ENCODE measurements at regions not wholly inside any gene's neighbourhood (a gene's known extent, or its start where the extent isn't known, plus 50 kb on each side); places are given as distances from the start of the nearest gene placed in this dataset.
A peak's percentile ranks its signal among the peaks of the same experiment; 100 is the strongest.

GRCh38 chr7:84291756-84292155, 97.2 kb upstream of the SEMA3A start:
- Histone ChIP-seq H2AFZ (ENCODE audit: low read length, unreplicated experiment) (no peak overlapping the region), H3K27ac (ENCODE audit: low read depth, low read length) (no peak overlapping the region)

DNA sequence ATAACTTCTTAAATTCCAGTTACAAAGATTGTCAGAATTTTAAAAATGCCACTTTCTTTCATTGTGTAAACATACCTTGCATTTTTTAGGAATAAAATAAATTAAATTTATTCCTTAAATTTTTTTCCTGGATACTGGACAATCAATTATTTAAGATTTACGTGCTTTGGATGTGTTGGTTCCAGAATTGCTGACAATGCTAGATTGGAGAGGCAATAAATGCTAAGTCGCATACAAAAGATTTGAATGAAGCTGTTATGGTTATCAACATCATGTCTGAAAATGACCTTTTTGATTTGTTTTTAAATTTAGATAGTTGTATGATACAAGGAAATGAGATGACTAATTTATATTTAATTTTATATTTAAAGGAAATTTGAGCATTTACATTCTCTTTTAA, 89.2 kb upstream of the SEMA3A start:
- Histone ChIP-seq H3K79me2 (ENCODE audit: control insufficient read depth, insufficient read depth, low read length, unreplicated experiment) (no peaks in the 10 kb centered on the region), H3K27ac (ENCODE audit: low read depth, low read length) (no peak overlapping the region), H2AFZ (ENCODE audit: low read length, unreplicated experiment) (no peak overlapping the region), H3K36me3 (ENCODE audit: insufficient read depth, low read length) (no peaks in the 10 kb centered on the region), H3K4me3 (ENCODE audit: low read depth, low read length) (no peak overlapping the region), H3K4me1 (ENCODE audit: control insufficient read depth, insufficient read depth, low read length, unreplicated experiment) (no peaks in the 10 kb centered on the region), H3K27me3 (ENCODE audit: insufficient read depth, low read length) (no peaks in the 10 kb centered on the region)

More at GRCh38 chr7:84291756-84292155, 97.2 kb upstream of the SEMA3A start:
- Histone ChIP-seq H3K36me3 (ENCODE audit: insufficient read depth, low read length) (no peaks in the 10 kb centered on the region), H3K4me3 (ENCODE audit: low read depth, low read length) (no peak overlapping the region), H3K79me2 (ENCODE audit: control insufficient read depth, insufficient read depth, low read length, unreplicated experiment) (no peaks in the 10 kb centered on the region), H3K27me3 (ENCODE audit: insufficient read depth, low read length) (no peaks in the 10 kb centered on the region), H3K4me1 (ENCODE audit: control insufficient read depth, insufficient read depth, low read length, unreplicated experiment) (no peaks in the 10 kb centered on the region)

- Histone ChIP-seq H3K27ac (ENCODE audit: low read depth, low read length) (no peak overlapping the region), H3K4me1 (ENCODE audit: control insufficient read depth, insufficient read depth, low read length, unreplicated experiment) (no peaks in the 10 kb centered on the region), H2AFZ (ENCODE audit: low read length, unreplicated experiment) (no peak overlapping the region), H3K27me3 (ENCODE audit: insufficient read depth, low read length) (no peaks in the 10 kb centered on the region), H3K4me3 (ENCODE audit: low read depth, low read length) (no peak overlapping the region), H3K36me3 (ENCODE audit: insufficient read depth, low read length) (no peaks in the 10 kb centered on the region), H3K79me2 (ENCODE audit: control insufficient read depth, insufficient read depth, low read length, unreplicated experiment) (no peaks in the 10 kb centered on the region)
Measured at GRCh38 chr7:84281518-84281917, 86.9 kb upstream of the SEMA3A start.

DNA sequence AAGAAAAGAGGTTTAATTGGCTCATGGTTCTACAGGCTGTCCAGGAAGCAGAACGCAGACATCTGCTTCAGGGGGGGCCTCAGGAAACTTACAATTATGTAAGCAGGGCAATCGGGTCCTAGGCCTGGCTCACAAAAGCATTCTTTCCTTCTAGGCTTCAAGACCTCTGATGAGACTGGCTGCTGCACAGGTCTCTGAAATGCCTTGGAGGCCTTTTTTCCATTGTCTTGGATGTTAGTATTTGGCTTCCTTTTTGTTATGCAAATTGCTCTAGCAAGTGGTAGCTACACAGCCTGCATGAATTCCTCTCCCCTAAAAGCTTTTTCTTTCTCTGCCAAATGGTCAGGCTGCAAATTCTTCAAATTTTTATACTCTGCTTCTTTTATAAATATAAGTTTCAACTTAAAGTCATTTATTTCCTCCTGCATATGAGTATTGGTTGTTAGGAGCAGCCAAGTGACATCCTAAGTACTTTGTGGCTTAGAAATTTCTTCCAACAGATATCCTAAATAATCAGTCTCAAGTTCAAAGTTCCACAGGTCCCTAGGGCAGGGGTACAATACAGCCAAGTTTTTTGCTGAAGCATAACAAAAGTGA, 83.1 kb upstream of the SEMA3A start:
- Histone ChIP-seq H3K4me3 (ENCODE audit: low read depth, low read length) (no peak overlapping the region), H3K4me1 (ENCODE audit: control insufficient read depth, insufficient read depth, low read length, unreplicated experiment) (no peaks in the 10 kb centered on the region), H3K79me2 (ENCODE audit: control insufficient read depth, insufficient read depth, low read length, unreplicated experiment) (no peaks in the 10 kb centered on the region), H3K36me3 (ENCODE audit: insufficient read depth, low read length) (no peaks in the 10 kb centered on the region), H2AFZ (ENCODE audit: low read length, unreplicated experiment) (no peak overlapping the region), H3K27ac (ENCODE audit: low read depth, low read length) (no peak overlapping the region), H3K27me3 (ENCODE audit: insufficient read depth, low read length) (no peaks in the 10 kb centered on the region)

GRCh38 chr7:84274029-84274638, 79.5 kb upstream of the SEMA3A start:
- H3K79me2 ChIP-seq (ENCODE audit: control insufficient read depth, insufficient read depth, low read length, unreplicated experiment), result no peaks in the 10 kb centered on the region
- no peak overlapping the region for H3K27ac ChIP-seq (ENCODE audit: low read depth, low read length)
- H3K36me3 ChIP-seq (ENCODE audit: insufficient read depth, low read length), result no peaks in the 10 kb centered on the region
- H3K4me1 ChIP-seq (ENCODE audit: control insufficient read depth, insufficient read depth, low read length, unreplicated experiment), result no peaks in the 10 kb centered on the region
- peak overlapping the region; percentile 27 for H2AFZ ChIP-seq (ENCODE audit: low read length, unreplicated experiment)
- peak overlapping the region; percentile 43; the same call in 1 of the 2 replicates for H3K4me3 ChIP-seq (ENCODE audit: low read depth, low read length)
- no peaks in the 10 kb centered on the region for H3K27me3 ChIP-seq (ENCODE audit: insufficient read depth, low read length)

- no peak overlapping the region for H3K27ac ChIP-seq (ENCODE audit: low read depth, low read length)
- H3K4me3 ChIP-seq (ENCODE audit: low read depth, low read length), result no peak overlapping the region
- H3K4me1 ChIP-seq (ENCODE audit: control insufficient read depth, insufficient read depth, low read length, unreplicated experiment), result no peaks in the 10 kb centered on the region
- no peaks in the 10 kb centered on the region for H3K27me3 ChIP-seq (ENCODE audit: insufficient read depth, low read length)
- H3K36me3 ChIP-seq (ENCODE audit: insufficient read depth, low read length), result no peaks in the 10 kb centered on the region
- H3K79me2 ChIP-seq (ENCODE audit: control insufficient read depth, insufficient read depth, low read length, unreplicated experiment), result no peaks in the 10 kb centered on the region
- H2AFZ ChIP-seq (ENCODE audit: low read length, unreplicated experiment), result no peak overlapping the region
Measured at GRCh38 chr7:84271543-84271942, 77.0 kb upstream of the SEMA3A start.

DNA sequence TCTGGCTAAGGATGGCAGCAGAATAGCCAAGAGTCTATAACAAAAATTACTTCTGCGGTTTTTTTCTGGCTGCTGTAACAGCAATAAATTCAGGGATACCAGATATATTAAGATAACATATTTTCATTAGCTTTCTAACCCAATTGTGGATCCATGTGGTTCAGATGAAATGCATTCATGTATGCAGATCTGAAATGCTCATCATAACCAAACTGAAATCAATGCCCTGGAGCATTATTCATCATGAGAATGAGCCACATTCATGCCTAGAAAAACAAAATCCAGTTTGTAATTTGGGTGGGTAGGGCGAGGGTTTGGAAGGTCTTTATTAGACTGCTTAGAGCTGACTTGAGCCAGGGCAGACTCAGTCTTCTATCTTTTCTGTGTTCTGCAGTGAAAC, 69.8 kb upstream of the SEMA3A start:
- H3K4me1 ChIP-seq (ENCODE audit: control insufficient read depth, insufficient read depth, low read length, unreplicated experiment), result peaks cover 5% of the 10 kb centered on the region
- H3K27me3 ChIP-seq (ENCODE audit: insufficient read depth, low read length), result no peaks in the 10 kb centered on the region
- no peaks in the 10 kb centered on the region for H3K36me3 ChIP-seq (ENCODE audit: insufficient read depth, low read length)
- peak overlapping the region; percentile 13 for H2AFZ ChIP-seq (ENCODE audit: low read length, unreplicated experiment)
- no peak overlapping the region for H3K27ac ChIP-seq (ENCODE audit: low read depth, low read length)
- H3K4me3 ChIP-seq (ENCODE audit: low read depth, low read length), result no peak overlapping the region
- no peaks in the 10 kb centered on the region for H3K79me2 ChIP-seq (ENCODE audit: control insufficient read depth, insufficient read depth, low read length, unreplicated experiment)

GRCh38 chr7:84263106-84263505, 68.5 kb upstream of the SEMA3A start:
- Histone ChIP-seq H3K27ac (ENCODE audit: low read depth, low read length) (no peak overlapping the region), H3K36me3 (ENCODE audit: insufficient read depth, low read length) (no peaks in the 10 kb centered on the region), H3K4me1 (ENCODE audit: control insufficient read depth, insufficient read depth, low read length, unreplicated experiment) (peaks cover 5% of the 10 kb centered on the region), H3K4me3 (ENCODE audit: low read depth, low read length) (no peak overlapping the region), H3K79me2 (ENCODE audit: control insufficient read depth, insufficient read depth, low read length, unreplicated experiment) (no peaks in the 10 kb centered on the region), H2AFZ (ENCODE audit: low read length, unreplicated experiment) (no peak overlapping the region), H3K27me3 (ENCODE audit: insufficient read depth, low read length) (no peaks in the 10 kb centered on the region)

DNA sequence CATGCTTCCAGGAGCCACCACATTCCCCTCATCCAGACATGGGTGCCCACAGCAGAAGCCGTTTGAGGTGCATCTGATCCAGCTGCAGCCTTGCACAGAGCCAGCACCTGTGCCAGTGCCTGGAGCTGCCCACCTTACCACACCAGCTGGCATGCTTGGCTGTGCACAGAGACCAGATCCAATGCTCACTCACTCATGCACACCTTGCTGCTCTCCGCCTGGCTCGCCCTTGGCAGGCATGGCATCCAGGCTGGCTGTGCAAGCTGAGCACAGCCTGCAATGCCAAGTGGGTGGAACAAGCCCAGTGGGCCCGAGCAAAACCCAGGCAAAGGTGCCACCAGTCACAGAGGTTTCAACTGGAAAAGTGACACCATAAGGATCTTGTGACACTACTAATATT, 66.9 kb upstream of the SEMA3A start:
- Histone ChIP-seq H3K27me3 (ENCODE audit: insufficient read depth, low read length) (no peaks in the 10 kb centered on the region), H3K36me3 (ENCODE audit: insufficient read depth, low read length) (no peaks in the 10 kb centered on the region), H3K4me3 (ENCODE audit: low read depth, low read length) (no peak overlapping the region), H3K27ac (ENCODE audit: low read depth, low read length) (no peak overlapping the region), H3K79me2 (ENCODE audit: control insufficient read depth, insufficient read depth, low read length, unreplicated experiment) (no peaks in the 10 kb centered on the region), H2AFZ (ENCODE audit: low read length, unreplicated experiment) (no peak overlapping the region), H3K4me1 (ENCODE audit: control insufficient read depth, insufficient read depth, low read length, unreplicated experiment) (peaks cover 5% of the 10 kb centered on the region)

DNA sequence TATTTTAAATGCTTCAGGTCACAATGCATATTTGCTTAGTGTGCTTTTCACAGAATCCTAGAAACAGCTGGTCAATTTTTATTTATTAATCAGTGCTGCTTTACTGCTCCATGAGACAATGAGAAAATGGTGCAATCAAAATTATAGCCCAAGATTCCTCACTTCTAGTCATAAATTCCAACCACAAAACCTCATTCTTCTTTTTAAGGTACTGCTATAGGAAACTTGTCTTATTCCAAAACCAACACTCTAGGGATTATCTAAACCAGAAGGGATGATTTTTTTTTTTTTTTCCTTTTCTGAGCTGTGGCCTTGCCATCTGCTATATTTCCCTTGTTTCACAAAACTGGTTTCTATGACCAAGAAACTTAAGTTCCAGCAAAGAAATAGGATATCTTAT, 64.0 kb upstream of the SEMA3A start:
- Histone ChIP-seq H3K36me3 (ENCODE audit: insufficient read depth, low read length) (no peaks in the 10 kb centered on the region), H2AFZ (ENCODE audit: low read length, unreplicated experiment) (no peak overlapping the region), H3K4me3 (ENCODE audit: low read depth, low read length) (no peak overlapping the region), H3K79me2 (ENCODE audit: control insufficient read depth, insufficient read depth, low read length, unreplicated experiment) (no peaks in the 10 kb centered on the region), H3K27me3 (ENCODE audit: insufficient read depth, low read length) (no peaks in the 10 kb centered on the region), H3K4me1 (ENCODE audit: control insufficient read depth, insufficient read depth, low read length, unreplicated experiment) (no peaks in the 10 kb centered on the region), H3K27ac (ENCODE audit: low read depth, low read length) (no peak overlapping the region)

GRCh38 chr7:84256571-84256971, 62.0 kb upstream of the SEMA3A start:
- Histone ChIP-seq H3K79me2 (ENCODE audit: control insufficient read depth, insufficient read depth, low read length, unreplicated experiment) (no peaks in the 10 kb centered on the region), H2AFZ (ENCODE audit: low read length, unreplicated experiment) (peak overlapping the region; percentile 34), H3K27me3 (ENCODE audit: insufficient read depth, low read length) (no peaks in the 10 kb centered on the region), H3K4me3 (ENCODE audit: low read depth, low read length) (no peak overlapping the region), H3K36me3 (ENCODE audit: insufficient read depth, low read length) (no peaks in the 10 kb centered on the region), H3K4me1 (ENCODE audit: control insufficient read depth, insufficient read depth, low read length, unreplicated experiment) (no peaks in the 10 kb centered on the region), H3K27ac (ENCODE audit: low read depth, low read length) (no peak overlapping the region)
